Stimulated activated CD4-positive, alpha-beta T cell treated with anti-CD3 and anti-CD28 coated beads, Interleukin-4, amount 100 ng/mL, for 1 hour (primary cell): ENCODE measurements at regions not wholly inside any gene's neighbourhood (a gene's known extent, or its start where the extent isn't known, plus 50 kb on each side); places are given as distances from the start of the nearest gene placed in this dataset.

Experiments
- DNase-seq: peaks from one replicate; pipeline ENCODE4 v3.0.0-alpha.2; 2020

DNA sequence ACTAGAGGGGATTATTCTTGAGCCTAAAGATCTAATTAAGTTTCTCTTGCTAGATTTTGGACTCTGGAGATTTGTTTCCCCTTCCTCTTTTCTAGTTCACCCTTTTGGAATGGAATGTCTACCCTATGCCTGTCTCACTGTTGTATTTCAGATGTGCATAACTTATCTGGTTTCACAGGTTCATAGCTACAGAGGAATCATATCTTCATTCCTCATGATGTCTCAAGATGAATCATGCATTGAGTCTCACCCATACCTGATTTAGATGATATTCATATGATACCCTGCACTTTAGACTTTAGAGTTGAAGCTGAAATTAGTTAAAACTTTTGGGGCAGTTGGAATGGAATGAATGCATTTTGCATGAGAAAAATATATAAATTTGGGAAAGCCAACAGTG lies 246.7 kb downstream of the HS3ST1 start:
- DNase-seq: no peak

GRCh38 chr4:11179796-11180195 lies 248.9 kb downstream of the HS3ST1 start:
- DNase-seq: no peak

DNA sequence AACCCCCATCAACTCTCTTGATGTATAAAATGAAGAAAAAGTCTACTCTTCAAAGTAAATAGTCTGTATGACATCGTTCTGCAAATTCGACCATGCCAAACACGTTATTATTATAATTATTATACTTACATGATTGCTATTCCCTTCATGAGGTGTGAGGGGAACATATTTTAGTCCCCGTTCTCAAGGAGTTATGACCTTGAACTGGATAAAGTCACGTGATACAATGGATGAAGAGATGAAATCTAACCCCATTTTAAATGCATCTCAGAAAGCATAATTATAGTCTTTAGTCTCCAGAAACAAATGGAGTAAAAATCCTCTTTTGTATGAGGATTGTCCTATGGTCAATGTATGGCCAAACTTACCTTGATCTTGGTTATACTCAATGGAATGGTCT lies 250.3 kb downstream of the HS3ST1 start:
- no peak for DNase-seq

DNA sequence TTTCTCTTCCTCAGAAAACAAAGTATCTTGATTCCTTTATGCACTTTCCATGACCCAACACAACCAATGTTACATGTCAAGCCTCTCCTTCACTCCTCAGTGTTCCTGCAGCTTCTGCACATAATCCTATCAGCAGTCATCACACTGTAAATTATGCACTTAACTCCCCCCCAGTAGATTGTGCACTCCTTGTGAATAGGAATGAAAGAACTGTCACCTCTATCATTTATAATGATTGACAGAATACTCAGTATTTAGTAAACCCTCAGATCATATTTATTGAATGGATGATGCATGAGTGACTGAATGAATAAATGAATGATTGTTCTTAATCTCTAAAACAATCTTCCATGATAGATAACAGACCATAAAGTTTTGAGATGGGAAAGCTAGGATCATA lies 253.3 kb downstream of the HS3ST1 start:
- DNase-seq: no peak

DNA sequence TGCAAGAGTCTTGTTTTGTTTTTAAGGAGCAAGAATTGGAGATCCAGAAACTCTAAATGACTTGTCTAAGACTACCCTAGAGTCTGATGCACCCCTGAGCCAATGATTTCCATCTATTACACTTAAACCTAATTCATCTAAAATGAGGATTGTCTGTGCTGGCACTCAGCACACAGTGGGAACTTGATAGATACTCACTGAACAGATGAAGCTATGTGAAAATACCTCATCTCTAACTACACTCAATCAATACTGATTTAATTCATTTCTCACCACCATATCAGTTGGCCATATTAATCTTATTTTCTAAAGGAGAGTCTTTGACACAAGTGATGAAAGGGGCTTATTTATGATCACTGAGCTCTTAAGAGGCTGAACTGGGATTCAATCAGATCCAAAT lies 262.1 kb downstream of the HS3ST1 start:
- no peak for DNase-seq

DNA sequence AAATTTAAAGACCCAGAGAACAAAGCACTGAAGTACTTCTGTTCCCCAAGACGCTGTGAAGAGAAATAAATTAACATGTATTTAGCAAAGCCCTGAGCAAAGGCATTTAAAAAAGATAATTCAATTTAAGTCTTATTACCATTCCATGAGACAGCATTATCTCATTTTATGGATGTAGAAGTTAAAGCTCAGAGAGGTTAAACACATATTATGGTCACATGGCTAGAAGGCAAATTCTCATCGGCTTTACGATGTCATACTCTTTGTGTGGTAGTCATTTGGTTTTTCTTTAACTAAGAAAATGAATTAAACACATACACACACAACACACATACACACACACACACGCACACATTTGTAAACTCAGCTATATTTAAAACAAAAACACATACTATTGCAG lies 262.7 kb downstream of the HS3ST1 start:
- DNase-seq: no peak

GRCh38 chr4:11165052-11165451 lies 263.6 kb downstream of the HS3ST1 start:
- DNase-seq: no peak

- DNase-seq: no peak
These were observed 268.4 kb downstream of the HS3ST1 start for GRCh38 chr4:11160288-11160687.

DNA sequence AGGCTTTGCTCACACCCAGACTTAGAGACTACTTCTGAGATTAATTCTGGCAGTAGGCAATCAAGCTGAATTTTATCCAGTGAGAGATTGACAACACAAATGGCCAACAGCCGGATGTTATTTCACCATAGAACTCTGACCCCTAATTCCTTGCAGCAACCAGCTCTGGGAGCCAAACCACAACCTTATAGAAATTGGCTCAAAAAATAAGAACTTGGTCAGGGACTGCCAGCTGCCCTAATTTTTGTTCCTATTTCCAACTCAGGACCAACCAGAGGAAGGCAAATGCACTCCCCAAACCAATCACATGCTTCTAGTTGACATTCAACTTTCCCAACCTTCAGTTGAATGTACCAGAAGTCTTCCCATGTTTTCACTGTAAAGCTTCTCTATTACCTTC lies 269.7 kb downstream of the HS3ST1 start:
- DNase-seq: no peak

- DNase-seq: no peak
These were observed 273.4 kb downstream of the HS3ST1 start for GRCh38 chr4:11155208-11155867.

GRCh38 chr4:11153171-11153750 lies 275.4 kb downstream of the HS3ST1 start:
- no peak for DNase-seq

- DNase-seq: no peak
These were observed 276.0 kb downstream of the HS3ST1 start for GRCh38 chr4:11152684-11153083.

GRCh38 chr4:11151500-11151899 lies 277.2 kb downstream of the HS3ST1 start:
- DNase-seq: no peak

DNA sequence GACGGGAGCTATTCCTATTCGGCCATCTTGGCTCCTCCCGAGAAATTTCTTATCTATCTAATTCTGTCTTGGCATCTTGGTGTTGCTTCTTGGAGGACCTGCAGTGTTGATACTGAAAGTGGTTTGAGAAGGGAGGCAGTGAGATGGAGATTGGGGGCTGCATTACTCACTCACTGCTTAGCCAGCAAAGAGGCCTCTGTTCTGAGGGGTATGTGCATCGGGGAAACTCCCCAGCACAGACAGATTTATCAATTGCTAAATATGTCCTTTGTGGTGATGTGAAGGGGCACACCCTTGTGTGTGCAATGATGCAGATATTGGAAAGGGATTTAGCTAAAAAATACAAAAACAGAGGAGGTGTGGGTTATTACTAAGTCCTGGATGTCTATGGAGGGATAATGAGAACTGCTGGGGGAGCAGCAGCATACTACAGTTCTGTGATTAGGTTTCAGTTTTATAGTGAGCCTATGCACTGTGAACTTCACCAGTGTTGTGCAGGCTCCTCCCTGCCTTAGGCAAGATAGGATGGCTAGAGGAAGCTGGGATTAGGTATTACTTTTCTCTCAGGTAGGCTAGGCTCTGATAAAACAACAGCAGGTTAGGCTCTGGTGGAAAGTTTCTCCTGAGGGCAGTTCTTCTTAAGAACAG lies 279.0 kb downstream of the HS3ST1 start:
- no peak for DNase-seq

- DNase-seq: no peak
These were observed 288.8 kb downstream of the HS3ST1 start for GRCh38 chr4:11139871-11140270.

GRCh38 chr4:11138964-11139363 lies 289.7 kb downstream of the HS3ST1 start:
- no peak for DNase-seq

DNA sequence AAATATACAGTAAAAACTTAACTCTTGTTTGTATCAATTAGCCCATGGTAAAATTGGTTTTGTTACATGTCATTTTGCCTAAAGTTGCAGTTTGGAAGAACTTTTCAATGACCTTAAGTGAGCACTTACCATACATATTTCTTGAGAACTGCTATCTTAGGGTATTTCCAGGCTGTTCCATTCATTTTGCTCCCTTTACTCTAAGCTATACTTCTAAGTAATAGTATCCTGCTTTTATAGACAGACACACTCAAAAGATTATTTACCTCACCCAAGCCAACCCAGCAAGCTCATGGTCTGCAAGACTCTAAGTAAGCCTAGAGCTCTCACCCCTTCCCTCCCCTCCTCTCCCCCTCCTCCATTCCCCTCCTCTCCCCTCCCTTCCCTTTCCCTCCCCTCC lies 294.0 kb downstream of the HS3ST1 start:
- no peak for DNase-seq

- DNase-seq: no peak
These were observed 294.8 kb downstream of the HS3ST1 start for GRCh38 chr4:11133868-11134267.

GRCh38 chr4:11132478-11132877 lies 296.2 kb downstream of the HS3ST1 start:
- no peak for DNase-seq

DNA sequence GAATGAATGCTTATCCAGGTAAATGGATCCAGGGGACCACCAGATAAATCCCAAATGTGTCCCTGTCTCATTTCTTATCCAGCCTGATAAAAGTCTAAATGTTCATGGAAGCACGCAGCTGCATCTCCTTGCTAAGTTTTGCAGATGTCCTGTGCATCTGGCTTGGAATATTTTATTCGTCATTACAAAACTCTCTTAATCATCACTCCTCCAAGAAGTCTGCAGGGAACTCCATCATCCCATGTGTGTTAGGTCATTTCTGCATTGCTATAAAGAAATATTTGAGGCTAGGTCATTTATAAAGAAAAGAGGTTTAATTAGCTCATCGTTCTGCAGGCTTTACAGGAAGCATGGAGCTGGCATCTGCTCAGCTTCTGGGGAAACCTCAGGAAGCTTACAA lies 297.2 kb downstream of the HS3ST1 start:
- no peak for DNase-seq

GRCh38 chr4:11130195-11130970 lies 298.3 kb downstream of the HS3ST1 start:
- DNase-seq: no peak

- DNase-seq: no peak
These were observed 308.3 kb downstream of the HS3ST1 start for GRCh38 chr4:11120435-11120834.

GRCh38 chr4:11119474-11119873 lies 309.2 kb downstream of the HS3ST1 start:
- no peak for DNase-seq

GRCh38 chr4:11118513-11118912 lies 310.2 kb downstream of the HS3ST1 start:
- DNase-seq: no peak
